HG03175 (cell line): ENCODE measurements at regions not wholly inside any gene's neighbourhood (a gene's known extent, or its start where the extent isn't known, plus 50 kb on each side); places are given as distances from the start of the nearest gene placed in this dataset.

ENCODE experiments used
- ATAC-seq: cut with Tn5 transposase; IDR thresholded peaks from one replicate; pipeline ENCODE4 v1.9.1; 2021; ENCODE audit warnings: mild to moderate bottlenecking, moderate library complexity; ENCODE audit not compliant: unreplicated experiment

DNA sequence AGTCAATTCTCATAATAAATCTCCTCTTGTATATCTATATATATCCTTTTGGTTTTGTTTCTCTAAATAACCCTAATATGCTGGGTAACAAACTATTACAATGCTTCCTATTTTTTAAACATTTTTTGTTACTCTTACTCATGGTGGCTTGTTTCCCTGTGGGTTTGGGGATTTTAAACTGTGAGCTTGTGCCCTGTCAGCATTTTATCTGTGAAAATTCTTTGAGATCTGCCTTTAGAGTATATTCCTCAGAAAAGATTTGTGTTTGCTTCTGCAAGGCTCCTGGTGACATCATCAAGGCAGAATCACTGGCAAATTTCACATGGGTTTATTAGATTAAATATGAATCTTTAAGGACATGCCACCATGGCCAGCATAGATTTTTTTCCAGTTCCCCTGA lies 273.6 kb downstream of the LRFN2 start:
- no peak for ATAC-seq

DNA sequence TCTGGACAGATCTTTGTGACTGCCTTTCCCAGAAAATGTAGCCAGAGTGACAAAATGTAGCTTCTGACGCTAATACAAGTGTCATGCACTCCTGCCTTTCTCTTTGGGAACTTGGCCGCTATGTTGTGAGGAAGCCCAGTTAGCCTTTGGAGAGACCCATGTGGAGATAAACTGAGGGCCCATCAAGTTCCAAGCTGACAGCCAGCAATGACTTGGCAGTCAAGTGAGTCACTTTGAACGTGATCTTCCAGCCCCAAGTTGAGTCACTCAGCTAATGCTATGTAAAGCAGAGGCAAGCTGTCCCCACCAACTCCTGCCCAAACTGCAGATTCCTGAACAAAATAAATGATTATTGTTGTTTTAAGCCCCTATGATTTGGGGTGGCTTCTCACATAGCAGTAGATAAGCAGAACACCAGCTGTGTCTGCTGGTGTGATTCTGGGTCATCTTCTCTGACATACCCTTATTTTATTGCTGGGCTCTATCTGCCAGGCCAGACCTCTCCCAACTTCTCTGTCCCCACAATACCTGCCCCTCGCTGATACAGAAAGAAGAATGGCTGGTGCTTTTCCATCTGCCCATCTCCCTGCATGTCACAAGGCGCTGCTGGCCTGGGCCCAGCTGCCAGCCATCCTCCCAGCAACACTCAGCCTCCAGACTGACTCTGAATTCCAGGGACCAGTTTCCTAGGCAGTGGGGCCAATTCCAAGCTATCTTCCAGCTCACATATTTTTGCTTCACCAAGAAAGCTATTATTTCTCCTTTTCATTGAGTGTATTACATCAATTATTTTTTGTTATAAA lies 274.8 kb downstream of the LRFN2 start:
- no peak for ATAC-seq

DNA sequence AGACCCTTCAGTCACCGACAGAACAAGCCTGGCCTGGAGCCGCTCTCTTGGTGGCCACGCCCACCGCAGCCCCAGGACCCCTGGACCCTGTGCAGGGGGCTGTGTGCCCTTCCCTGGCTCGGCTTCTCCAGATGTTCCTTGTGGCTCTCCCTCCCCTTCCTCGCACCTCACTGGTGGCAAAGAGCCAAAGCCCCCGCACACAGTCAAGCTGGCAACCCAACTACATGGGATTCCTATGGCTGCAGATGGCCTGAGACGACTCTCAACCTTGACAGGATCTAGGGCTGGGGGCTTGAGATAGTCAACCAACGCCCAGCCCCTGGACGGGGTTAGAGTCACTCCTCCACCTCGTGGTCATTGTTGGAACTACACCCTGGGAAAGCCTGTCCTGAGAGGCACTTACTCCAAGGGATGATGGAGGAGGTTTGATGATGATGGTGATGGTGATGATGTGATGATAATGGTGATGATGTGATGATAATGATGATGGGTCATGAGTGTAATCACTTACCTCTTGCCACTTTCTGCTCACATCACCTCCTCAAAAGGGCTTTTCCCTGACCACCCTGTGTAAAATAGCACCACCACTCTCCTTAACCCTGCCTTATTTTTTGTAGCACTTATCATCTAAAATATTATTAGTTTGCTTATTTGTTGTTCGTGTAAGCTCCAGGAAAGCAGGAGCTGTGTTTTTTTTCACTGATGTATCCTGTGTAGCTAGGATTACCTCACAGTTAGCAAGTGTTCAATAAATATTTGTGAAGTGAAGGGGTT lies 278.4 kb downstream of the LRFN2 start:
- no peak for ATAC-seq

DNA sequence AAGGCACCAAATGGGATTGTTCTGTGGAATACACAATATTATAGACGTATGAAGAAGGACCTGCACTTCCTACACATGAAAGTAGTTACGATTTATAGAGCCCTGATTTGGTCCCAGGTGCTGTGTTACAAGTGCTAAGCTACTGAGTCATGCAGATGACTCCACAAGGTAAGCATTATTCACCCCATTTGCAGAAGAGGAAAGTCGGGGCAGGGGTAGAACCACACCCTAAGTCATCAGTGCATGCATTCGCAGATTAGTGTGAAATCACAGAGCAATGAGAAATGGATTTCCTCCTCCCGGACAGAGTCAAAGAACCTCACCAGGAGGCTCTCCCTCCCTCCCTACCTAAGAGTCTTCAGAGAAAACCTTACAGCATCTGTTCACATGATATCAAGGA lies 279.5 kb downstream of the LRFN2 start:
- no peak for ATAC-seq

GRCh38 chr6:40302856-40303454 lies 284.2 kb downstream of the LRFN2 start:
- ATAC-seq: no peak

GRCh38 chr6:40299681-40300080 lies 287.5 kb downstream of the LRFN2 start:
- ATAC-seq: no peak

DNA sequence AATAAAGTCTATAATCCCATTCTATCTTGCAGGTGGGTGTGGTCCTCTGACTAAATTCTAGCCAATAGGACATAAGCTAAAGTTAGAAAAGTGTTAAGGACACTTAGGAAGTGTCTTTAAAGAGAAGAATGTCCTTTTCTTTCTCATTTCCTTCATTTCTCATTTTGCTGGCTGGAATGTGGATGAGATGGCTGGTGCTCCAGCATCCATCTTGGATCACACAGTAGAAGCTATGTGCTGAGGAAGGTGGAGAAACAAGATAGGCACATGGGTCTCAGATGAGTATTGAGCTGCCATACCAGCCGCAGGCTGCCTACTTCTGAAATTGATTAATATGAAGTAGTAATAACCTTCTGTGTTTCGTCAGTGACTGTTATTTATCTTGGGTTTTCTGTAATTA lies 289.0 kb downstream of the LRFN2 start:
- no peak for ATAC-seq

DNA sequence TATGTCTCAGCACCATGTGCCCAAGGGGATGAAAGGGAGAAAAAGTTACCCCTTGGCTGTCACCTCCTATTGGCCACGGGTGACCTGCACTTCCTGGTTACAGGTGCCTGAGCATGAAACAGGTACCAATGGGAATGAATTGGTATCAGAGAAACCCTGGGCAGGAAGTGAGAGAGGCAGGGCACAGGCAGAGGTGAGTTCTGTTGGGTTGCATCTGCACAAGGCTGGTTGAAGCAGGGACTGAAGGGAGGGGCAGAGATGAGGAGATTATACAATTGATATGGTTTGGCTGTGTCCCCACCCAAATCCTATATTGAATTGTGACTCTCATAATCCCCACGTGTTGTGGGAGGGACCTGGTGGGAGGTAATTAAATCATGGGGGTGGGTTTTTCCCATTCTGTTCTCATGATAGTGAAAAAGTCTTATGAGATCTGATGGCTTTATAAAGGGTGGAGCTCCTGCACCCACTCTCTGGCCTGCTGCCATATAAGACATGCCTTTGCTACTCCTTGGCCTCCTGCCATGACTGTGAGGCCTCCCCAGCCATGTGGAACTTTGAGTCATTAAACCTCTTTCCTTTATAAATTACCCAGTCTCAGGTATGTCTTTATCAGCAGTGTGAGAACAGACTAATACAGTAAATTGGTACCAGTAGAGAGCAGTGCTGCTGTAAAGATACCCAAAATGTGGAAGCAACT lies 291.8 kb downstream of the LRFN2 start:
- ATAC-seq: no peak

DNA sequence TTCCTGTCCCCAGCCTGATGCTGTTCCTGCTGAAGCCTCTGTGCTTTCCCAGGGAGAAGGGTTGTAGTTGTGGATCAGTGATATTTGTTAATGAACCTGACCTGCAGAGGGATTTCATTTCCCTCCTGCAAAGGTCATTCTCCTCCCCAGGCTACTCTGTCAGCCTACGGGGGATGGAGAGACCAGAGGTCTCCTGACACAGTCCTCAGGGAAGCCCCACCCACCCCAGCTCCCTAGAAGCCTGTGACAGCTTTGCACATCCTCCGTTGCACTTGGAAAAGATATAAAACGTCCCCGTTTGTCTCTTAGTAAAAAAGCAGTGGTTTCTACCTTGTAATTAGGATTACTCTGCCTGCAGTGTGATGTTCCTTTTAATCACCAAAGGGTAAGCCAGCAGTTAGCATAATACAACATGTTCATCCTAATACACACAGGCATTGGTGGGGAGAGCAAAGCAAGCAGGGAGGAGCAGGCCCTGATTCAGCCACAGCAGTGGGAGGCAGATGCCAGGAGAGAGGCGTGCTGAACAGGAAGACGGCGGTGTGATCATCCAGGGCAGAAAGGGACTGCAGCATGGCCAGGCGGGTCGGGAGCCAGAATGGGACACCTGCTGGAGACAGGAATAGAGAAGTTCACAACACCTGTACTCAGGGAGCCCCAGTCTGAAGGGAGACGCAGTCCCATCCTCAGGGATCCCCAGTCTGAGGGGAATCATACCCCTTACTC lies 293.5 kb downstream of the LRFN2 start:
- ATAC-seq: no peak

- ATAC-seq: no peak
Measured at GRCh38 chr6:40293060-40293459, 294.1 kb downstream of the LRFN2 start.

DNA sequence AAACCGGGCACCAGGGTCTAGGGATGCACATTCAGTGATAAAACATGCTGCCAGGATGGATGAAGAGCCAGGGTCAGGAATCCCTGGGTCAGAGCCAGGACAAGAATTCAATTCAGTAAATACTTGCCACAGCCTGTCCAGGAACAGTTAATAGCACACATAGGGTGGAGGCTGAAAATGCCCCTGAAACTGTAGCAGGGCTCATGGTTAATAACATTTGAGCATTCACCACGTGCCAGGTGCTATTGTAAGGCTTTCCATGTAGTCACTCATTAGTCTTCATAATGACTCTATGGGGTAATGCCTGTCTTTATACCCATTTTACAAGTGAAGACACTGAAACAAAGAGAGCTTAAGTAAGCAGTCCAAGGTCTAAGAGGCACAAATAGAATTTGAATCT lies 296.3 kb downstream of the LRFN2 start:
- ATAC-seq: no peak

- ATAC-seq: no peak
Measured at GRCh38 chr6:40288919-40289318, 298.2 kb downstream of the LRFN2 start.

GRCh38 chr6:40287296-40287850 lies 299.8 kb downstream of the LRFN2 start:
- ATAC-seq: no peak

GRCh38 chr6:40286721-40287120 lies 300.4 kb downstream of the LRFN2 start:
- no peak for ATAC-seq

DNA sequence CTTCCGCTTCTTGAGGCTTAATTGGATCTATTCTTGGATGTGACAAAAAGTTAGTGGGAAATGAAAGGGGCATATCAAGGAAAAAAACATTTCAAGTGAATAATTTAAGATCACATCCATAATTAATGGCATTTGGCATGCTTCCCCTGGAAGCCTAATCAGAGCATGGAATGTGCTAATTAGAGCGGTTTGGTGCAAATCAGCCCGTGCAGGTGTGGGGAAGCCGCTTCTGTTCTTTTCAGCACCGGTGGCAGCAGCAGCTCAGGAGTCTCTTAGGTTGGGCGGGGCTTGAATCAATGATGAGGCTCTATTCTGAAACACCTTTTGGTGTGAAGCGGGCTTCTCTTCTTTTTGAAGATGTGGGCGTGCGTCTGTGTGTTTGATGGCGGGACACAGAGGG lies 301.2 kb downstream of the LRFN2 start:
- no peak for ATAC-seq

- no peak for ATAC-seq
Measured at GRCh38 chr6:40285535-40285934, 301.6 kb downstream of the LRFN2 start.

- ATAC-seq: no peak
Measured at GRCh38 chr6:40282986-40283385, 304.2 kb downstream of the LRFN2 start.

DNA sequence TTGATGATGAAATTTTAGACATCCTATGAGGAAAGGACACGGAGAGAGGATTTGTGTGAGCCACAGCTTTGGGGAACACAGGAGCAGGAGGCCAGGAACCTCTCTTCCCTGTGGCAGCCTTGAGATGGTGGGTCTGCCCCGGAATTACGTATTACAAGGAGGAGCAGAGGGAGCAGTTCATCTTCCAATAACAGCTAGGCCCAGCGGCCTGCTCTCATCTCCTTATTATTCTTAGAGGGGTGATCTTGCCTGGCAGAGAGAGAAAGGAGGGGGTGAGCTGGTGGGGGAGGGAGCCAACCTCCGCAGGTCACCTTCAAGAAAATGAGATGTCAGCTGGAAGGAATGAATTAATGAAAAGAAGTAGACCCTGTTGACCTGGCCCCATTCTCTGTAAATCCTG lies 305.8 kb downstream of the LRFN2 start:
- no peak for ATAC-seq

DNA sequence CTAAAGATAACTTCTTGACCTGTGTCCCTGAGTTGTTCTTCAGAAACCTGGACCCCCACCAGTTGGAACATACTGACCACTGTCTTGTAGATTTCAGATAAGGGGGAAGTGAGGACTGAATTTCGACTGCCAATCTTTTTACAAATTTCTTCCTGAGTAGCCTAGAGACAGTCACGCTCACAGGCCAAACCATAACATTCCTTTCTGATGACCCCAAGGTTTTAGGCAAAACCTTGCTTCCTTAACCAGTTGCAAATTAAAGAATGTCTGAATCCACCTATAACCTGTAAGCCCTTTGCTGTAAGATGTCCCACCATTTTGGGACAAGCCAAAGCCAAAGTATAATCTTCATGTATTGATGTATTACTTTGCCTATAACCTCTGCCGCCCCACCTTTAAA lies 306.9 kb downstream of the LRFN2 start:
- no peak for ATAC-seq

- ATAC-seq: no peak
Measured at GRCh38 chr6:40276141-40276540, 311.0 kb downstream of the LRFN2 start.
